ENCODE measurements at regions not wholly inside any gene's neighbourhood (a gene's known extent, or its start where the extent isn't known, plus 50 kb on each side); places are given as distances from the start of the nearest gene placed in this dataset.

- Mint-ChIP-seq H3K27me3 (no peaks in the 10 kb centered on the region), H3K27ac (peak overlapping the region in 4 of 6 donors; percentile 12 to 85 (median 52)), H3K4me3 (peak overlapping the region in 1 of 8 donors; percentile 28), H3K4me1 (peaks cover 56 to 92% (median 81%) of the 10 kb centered on the region in 3 donors), H3K36me3 (peaks cover 0 to 14% of the 10 kb centered on the region in 2 donors), H3K9me3 (no peaks in the 10 kb centered on the region)
- DNase-seq = no peak
- no peak for ATAC-seq (ENCODE audit: low read depth in 2 of 2)
These were observed 92.0 kb downstream of the C9orf152 start for GRCh38 chr9:110115826-110116542.

- Mint-ChIP-seq H3K27ac (peak overlapping the region in 5 of 6 donors; percentile 9 to 85 (median 81)), H3K27me3 (no peaks in the 10 kb centered on the region), H3K4me3 (no peak overlapping the region), H3K36me3 (peaks cover 0 to 14% of the 10 kb centered on the region in 2 donors), H3K9me3 (no peaks in the 10 kb centered on the region), H3K4me1 (peaks cover 58 to 92% (median 81%) of the 10 kb centered on the region in 3 donors)
- DNase-seq = no peak
- ATAC-seq (ENCODE audit: low read depth in 2 of 2) = no peak
These were observed 91.4 kb downstream of the C9orf152 start for GRCh38 chr9:110116543-110116885.

- DNase-seq (no peak), ATAC-seq (ENCODE audit: low read depth in 2 of 2) (no peak)
- H3K4me3 Mint-ChIP-seq = no peak overlapping the region
- H3K27me3 Mint-ChIP-seq = no peaks in the 10 kb centered on the region
- no peaks in the 10 kb centered on the region for H3K9me3 Mint-ChIP-seq
- peaks cover 66 to 92% (median 88%) of the 10 kb centered on the region in 3 donors for H3K4me1 Mint-ChIP-seq
- H3K36me3 Mint-ChIP-seq = peaks cover 0 to 8% of the 10 kb centered on the region in 2 donors
- H3K27ac Mint-ChIP-seq = peak overlapping the region in 4 of 6 donors; percentile 73 to 93 (median 88)
These were observed 86.8 kb downstream of the C9orf152 start for GRCh38 chr9:110121170-110121569.

- Mint-ChIP-seq H3K36me3 (peaks cover 0 to 2% of the 10 kb centered on the region in 2 donors), H3K4me3 (peak overlapping the region in 3 of 8 donors; percentile 15 to 49 (median 42)), H3K27ac (peak overlapping the region in 5 of 6 donors; percentile 82 to 97 (median 93)), H3K9me3 (no peaks in the 10 kb centered on the region), H3K27me3 (no peaks in the 10 kb centered on the region), H3K4me1 (peaks cover 74 to 97% (median 91%) of the 10 kb centered on the region in 3 donors)
- ATAC-seq (ENCODE audit: low read depth in 2 of 2) = no peak
- DNase-seq = no peak
These were observed 84.4 kb downstream of the C9orf152 start for GRCh38 chr9:110123341-110124095.

- DNase-seq = no peak
- ATAC-seq (ENCODE audit: low read depth in 2 of 2) = no peak
- no peaks in the 10 kb centered on the region for H3K9me3 Mint-ChIP-seq
- peak overlapping the region; percentile 60 to 97 (median 92) for H3K27ac Mint-ChIP-seq
- H3K4me3 Mint-ChIP-seq = peak overlapping the region in 6 of 8 donors; percentile 28 to 75 (median 54)
- H3K27me3 Mint-ChIP-seq = no peaks in the 10 kb centered on the region
- H3K36me3 Mint-ChIP-seq = no peaks in the 10 kb centered on the region
- peaks cover 81 to 97% (median 92%) of the 10 kb centered on the region in 3 donors for H3K4me1 Mint-ChIP-seq
These were observed 83.5 kb downstream of the C9orf152 start for GRCh38 chr9:110124439-110124838.

GRCh38 chr9:110125207-110125751, 82.7 kb downstream of the C9orf152 start:
- no peak for ATAC-seq (ENCODE audit: low read depth in 2 of 2)
- Mint-ChIP-seq H3K36me3 (no peaks in the 10 kb centered on the region), H3K4me1 (peaks cover 86 to 97% (median 92%) of the 10 kb centered on the region in 3 donors), H3K27me3 (no peaks in the 10 kb centered on the region), H3K27ac (peak overlapping the region; percentile 67 to 99 (median 94)), H3K9me3 (no peaks in the 10 kb centered on the region), H3K4me3 (peak overlapping the region; percentile 60 to 91 (median 86))
- DNase-seq = no peak

GRCh38 chr9:110125763-110126351, 82.1 kb downstream of the C9orf152 start:
- peak overlapping the region; percentile 80 to 99 (median 94) for H3K27ac Mint-ChIP-seq
- ATAC-seq (ENCODE audit: low read depth in 2 of 2) (no peak), DNase-seq (no peak)
- H3K36me3 Mint-ChIP-seq = no peaks in the 10 kb centered on the region
- H3K4me1 Mint-ChIP-seq = peaks cover 88 to 99% (median 92%) of the 10 kb centered on the region in 3 donors
- no peaks in the 10 kb centered on the region for H3K9me3 Mint-ChIP-seq
- peak overlapping the region; percentile 74 to 91 (median 86) for H3K4me3 Mint-ChIP-seq
- no peaks in the 10 kb centered on the region for H3K27me3 Mint-ChIP-seq

- DNase-seq = no peak
- no peak for ATAC-seq (ENCODE audit: low read depth in 2 of 2)
- Mint-ChIP-seq H3K4me1 (peaks cover 87 to 99% (median 97%) of the 10 kb centered on the region in 3 donors), H3K9me3 (no peaks in the 10 kb centered on the region), H3K36me3 (peaks cover 0 to 1% of the 10 kb centered on the region in 2 donors), H3K4me3 (peak overlapping the region; percentile 74 to 91 (median 86)), H3K27me3 (no peaks in the 10 kb centered on the region), H3K27ac (peak overlapping the region; percentile 78 to 99 (median 94))
These were observed 81.4 kb downstream of the C9orf152 start for GRCh38 chr9:110126499-110126941.

GRCh38 chr9:110126986-110127864, 80.7 kb downstream of the C9orf152 start:
- Mint-ChIP-seq H3K9me3 (no peaks in the 10 kb centered on the region), H3K36me3 (peaks cover 0 to 6% of the 10 kb centered on the region in 2 donors), H3K4me1 (peaks cover 87 to 99% (median 97%) of the 10 kb centered on the region in 3 donors), H3K27me3 (no peaks in the 10 kb centered on the region), H3K27ac (peak overlapping the region; percentile 93 to 99 (median 98)), H3K4me3 (peak overlapping the region; percentile 74 to 91 (median 86))
- no peak for DNase-seq
- ATAC-seq (ENCODE audit: low read depth in 2 of 2) = no peak

- peak overlapping the region; percentile 74 to 88 (median 83) for H3K4me3 Mint-ChIP-seq
- DNase-seq (peak; percentile 69), ATAC-seq (ENCODE audit: low read depth in 2 of 2) (peak; percentile 80 to 84)
- H3K27ac Mint-ChIP-seq = peak overlapping the region; percentile 93 to 99 (median 98)
- H3K4me1 Mint-ChIP-seq = peaks cover 84 to 99% (median 96%) of the 10 kb centered on the region in 3 donors
- peaks cover 4 to 6% of the 10 kb centered on the region in 2 donors for H3K36me3 Mint-ChIP-seq
- no peaks in the 10 kb centered on the region for H3K9me3 Mint-ChIP-seq
- H3K27me3 Mint-ChIP-seq = no peaks in the 10 kb centered on the region
These were observed 79.2 kb downstream of the C9orf152 start for GRCh38 chr9:110128664-110129329.

GRCh38 chr9:110129425-110129824, 78.5 kb downstream of the C9orf152 start:
- DNase-seq = no peak
- no peaks in the 10 kb centered on the region for H3K27me3 Mint-ChIP-seq
- ATAC-seq (ENCODE audit: low read depth in 2 of 2) = peak; percentile 19 to 23
- H3K27ac Mint-ChIP-seq = peak overlapping the region; percentile 93 to 99 (median 98)
- peak overlapping the region; percentile 53 to 88 (median 79) for H3K4me3 Mint-ChIP-seq
- H3K4me1 Mint-ChIP-seq = peaks cover 82 to 98% (median 93%) of the 10 kb centered on the region in 3 donors
- peaks cover 4 to 6% of the 10 kb centered on the region in 2 donors for H3K36me3 Mint-ChIP-seq
- no peaks in the 10 kb centered on the region for H3K9me3 Mint-ChIP-seq

- Mint-ChIP-seq H3K27me3 (no peaks in the 10 kb centered on the region), H3K4me1 (peaks cover 78 to 97% (median 88%) of the 10 kb centered on the region in 3 donors), H3K4me3 (peak overlapping the region; percentile 53 to 88 (median 79)), H3K9me3 (no peaks in the 10 kb centered on the region), H3K36me3 (peaks cover 4 to 6% of the 10 kb centered on the region in 2 donors), H3K27ac (peak overlapping the region; percentile 93 to 99 (median 98))
- no peak for DNase-seq
- no peak for ATAC-seq (ENCODE audit: low read depth in 2 of 2)
These were observed 77.7 kb downstream of the C9orf152 start for GRCh38 chr9:110130211-110130610.
